HL-60/S4 (cell line): ENCODE measurements at regions not wholly inside any gene's neighbourhood (a gene's known extent, or its start where the extent isn't known, plus 50 kb on each side); places are given as distances from the start of the nearest gene placed in this dataset.
"Not testable (repeated sequence)": the region's sequence is repeated elsewhere in the genome, so short reads cannot be mapped to it uniquely, and the experiment has no call there.

Experiments used
- in situ Hi-C: fragments of 300-500 bp; cut with MboI; formaldehyde crosslinking; loops from 2 replicates; pipeline ENCODE4 v1.14.3; 2022; ENCODE audit warnings: low sequenced_read_pairs

DNA sequence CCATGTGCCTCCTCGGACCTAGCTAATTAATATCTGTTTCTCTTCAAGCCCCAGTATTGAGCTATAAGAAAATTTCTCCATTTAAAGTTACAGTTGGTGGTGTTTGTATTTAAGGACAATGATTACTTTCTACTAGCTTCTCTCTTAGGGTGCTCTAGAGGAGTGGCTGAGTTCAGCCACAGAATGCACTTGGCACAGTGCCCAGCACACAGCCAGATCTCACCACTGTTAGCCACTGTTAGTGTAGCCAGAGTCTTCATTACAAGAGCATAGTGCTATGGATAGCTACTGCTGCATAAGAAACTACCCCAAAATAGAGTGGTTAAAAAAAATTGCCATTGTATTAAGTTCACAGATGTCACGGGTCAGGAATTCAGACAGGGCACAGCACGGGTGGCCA, 421.3 kb downstream of the BCOR start:
- in situ Hi-C loops, result no loop called here

DNA sequence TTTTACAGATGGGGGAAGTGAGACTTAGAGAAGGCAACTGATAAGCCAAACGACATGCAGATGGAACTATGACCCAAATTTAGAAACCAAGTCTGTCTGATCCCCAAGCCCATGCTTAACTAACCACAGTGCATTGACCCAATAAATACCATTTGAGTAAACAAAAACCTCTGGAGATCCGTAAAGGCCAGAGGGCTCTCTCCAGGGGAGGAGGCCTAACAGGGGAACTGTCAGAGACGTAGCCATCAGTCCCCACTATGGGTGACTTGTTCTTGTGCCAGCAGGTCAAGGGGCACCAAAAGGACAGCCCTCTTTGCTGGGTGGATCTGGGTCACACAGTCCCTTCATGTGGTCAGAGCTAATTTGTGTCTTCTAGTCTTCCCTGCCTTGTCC, 420.2 kb downstream of the BCOR start:
- in situ Hi-C loops, result no loop called here

DNA sequence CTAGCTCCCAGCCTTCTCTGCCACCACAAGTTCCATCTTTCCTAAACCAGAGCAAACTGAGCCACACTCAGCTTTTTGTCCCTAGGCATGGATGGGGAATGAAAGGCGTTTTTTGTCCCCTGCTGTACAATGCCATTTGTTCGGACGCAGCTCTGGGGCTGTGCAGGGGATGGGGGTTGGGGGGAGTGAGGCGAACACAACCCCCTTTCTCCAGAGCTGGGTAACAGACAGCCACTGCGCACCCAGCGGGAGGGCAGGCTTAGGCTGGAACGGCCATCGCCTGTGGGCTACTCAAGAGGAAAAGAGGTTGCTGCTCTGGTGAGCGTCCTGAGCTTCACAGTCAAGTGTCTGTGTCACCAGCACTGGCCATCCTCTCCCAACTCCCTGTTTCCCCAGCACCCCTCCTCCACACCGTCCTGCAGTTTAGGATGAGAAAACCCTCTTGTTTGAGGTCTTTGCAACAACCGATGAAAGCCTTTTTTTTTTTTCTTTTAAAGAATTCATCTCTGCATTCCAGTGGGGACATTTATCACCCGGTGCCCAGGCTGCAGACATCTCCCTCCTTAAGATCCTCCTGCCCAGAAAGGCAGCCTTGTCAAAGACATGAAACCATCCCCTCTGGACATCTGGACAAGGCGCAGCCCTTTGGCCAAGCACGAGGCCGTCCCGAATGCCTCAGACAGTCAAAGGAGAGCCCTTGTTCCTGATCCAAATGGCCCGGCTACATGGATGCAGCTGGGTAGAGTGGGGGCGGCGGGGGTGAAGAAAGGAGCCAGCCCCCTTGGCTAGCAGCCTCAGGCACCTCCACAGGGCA, 419.6 kb downstream of the BCOR start:
- in situ Hi-C loops, result no loop called here

DNA sequence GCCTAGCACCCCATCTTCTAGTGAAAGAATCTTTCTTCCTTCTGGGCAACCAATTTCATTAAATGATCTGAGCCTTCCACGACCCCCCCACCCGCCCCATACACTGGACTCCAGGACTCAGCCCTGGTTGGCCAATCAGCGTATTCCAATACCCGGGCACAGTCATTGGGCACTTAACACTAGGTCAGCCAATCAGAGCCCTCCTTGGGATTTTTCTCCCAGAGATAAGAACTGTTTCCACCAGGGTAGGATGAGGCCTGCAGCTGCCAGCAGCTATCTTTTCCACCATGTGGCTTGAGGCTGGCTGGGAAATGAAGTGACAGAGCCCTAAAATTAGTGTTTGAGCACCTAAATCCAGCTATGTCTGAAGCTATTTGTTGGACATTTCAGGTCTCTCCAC, 418.8 kb downstream of the BCOR start:
- in situ Hi-C loops, result no loop called here

DNA sequence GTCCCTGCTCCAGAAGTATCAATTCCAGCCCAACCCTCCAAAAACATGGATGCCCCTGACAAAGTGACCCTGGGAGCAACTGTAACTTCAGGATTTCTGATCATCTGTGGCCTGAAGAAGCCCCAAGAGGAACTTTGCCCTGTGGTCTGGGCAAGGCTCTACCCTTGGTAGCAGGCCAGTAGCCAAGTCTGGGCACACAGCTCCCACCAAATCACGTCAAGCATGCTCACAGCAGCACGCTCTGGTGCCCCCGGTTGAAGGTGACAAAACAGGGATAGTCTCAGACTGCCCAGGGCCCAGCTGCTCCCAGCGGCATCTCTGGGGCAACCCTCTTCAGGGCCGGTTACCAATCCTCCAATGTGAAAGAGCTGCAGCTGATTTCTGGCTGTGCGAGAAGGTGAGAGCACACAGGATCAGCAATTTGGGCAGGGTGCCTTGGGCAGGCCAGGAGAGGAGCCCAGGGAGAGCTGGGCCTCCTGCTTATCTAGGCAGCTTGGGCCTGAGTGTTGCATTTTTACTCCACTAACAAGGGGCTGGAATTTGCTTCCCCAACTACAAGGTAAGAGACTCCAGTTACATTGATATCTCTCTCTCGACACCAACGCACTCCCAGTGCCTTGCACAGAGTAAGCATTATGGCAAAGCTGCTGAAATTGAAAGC, 418.1 kb downstream of the BCOR start:
- in situ Hi-C loops, result no loop called here

DNA sequence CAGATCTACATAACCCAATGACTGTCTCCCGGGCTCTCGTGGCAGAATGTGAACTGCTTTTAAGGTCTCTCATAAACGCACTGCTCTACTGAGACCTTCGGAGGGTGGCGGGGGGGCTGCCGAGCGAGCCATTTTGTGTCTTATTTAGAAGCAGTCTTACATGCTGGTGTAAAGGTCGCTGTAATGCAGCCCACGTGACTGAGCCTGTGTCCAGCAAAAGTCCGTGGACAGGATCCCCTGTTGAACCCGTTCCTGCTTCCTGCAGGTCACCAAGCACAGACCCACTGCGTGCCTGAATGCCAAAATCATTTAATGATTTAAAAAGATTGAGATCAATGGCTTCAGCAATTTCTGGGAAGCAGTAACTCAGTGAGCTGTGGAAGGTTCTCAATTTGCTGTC, 415.9 kb downstream of the BCOR start:
- in situ Hi-C loops, result no loop called here

DNA sequence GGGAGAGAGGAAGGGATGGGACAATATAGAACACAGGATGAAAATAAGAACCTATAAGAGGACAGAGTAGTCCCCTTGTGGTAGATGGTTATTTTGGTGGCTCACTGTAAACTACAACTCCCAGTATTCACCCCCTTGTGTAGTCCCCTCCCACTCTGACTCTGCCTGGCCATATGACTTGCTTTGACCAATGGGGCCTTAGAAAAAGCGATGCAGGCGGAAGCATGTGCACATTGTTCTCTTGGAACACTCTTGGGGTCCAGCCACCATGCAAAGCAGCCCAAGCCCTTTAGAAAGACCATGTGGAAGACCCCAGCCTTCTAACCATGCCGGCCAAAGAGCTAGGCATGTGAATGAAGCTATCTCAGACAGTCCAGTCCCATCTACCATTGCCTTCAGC, 415.0 kb downstream of the BCOR start:
- in situ Hi-C loops, result no loop called here

DNA sequence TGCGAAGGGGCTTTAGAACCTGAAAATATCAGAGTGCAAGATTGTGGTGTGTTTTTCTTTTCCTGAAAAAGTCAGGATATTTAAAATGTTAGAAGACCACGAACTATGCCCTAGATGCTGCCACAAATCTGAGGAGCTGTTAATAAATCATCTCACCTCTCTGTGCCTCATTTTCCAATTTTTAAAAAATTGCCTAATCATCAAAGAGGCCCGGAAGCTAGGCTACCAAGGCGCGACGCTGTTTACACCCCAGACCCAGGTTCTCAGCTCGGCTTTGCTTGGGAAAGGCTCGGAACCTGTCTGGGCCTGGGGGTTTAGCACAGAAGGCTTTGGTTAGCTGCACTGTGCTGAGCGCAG, 409.6 kb downstream of the BCOR start:
- in situ Hi-C loops, result no loop called here

DNA sequence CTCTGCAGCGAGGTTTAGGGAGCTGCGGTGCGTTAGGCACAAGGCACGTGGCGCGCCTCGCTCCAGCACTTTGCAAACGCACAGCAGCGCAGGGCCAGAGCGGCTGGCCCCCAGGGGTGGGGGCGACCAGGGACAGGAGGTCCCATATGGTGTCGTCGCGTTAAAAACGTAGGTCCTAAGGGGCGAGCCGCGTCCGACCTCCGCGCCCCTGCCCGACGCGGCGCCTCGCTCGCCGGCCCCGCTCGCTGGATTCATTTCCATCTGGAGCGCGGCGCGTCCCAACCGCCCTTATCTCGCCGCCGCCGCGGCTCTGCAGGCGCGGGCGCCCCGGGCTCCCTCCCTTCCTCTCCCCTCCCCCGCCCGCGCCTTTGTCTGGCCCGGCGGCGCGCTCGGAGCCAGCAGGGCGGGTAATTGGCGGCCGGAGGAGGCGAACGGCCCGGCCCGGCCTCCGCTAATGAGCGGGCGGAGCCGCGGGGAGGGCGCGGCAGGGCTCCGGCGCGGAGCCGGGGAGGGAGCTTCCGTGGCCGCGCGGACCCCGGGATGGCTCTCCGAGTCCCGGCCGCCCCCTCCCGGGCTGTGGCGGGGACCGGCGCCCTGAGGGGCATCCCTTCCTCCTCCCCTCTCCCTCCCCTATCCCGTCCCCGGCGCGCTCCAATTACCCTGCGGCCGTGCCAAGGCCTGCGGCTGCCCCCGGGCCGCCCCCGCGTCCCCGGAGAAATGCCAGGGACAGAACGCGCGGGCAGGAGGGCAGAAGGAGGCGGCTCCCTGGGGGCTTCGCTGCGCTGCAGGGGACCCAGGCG, 409.0 kb downstream of the BCOR start:
- in situ Hi-C loops, result no loop called here

DNA sequence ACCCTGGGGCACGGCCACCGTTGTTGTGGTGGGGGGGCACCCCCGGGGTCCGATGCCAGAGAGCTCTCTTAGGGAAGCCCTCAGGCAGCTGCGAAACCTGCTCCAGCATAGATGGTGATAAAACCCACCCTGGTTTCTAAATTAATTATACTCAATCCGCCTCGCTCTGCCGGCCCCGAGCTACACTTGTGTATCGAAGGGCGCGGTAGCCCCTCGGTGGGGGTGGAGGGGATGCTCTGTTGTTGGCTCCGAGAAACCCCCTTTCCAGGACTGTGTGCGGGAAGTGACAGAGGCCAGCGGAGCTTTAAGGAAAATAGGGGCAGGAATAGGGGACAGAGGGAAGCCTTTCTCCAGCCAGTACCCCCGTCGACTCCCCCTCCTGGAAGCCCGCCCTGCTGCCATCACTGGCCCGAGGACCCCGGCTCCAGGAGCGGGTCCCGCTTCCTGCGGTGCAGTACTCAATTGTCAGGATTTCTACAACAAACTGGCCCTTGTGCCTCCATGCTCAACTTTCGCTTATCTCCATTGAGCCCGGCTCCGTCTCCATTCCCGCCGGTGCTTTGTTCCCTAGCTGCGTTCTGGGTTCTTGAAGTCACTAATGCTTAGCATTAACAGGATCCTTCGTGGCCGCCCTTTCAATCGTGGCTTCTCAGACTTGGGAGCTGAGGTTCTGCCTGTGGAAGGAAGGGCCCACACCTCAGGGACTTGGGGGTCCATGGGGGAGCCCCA, 408.2 kb downstream of the BCOR start:
- in situ Hi-C loops, result no loop called here

DNA sequence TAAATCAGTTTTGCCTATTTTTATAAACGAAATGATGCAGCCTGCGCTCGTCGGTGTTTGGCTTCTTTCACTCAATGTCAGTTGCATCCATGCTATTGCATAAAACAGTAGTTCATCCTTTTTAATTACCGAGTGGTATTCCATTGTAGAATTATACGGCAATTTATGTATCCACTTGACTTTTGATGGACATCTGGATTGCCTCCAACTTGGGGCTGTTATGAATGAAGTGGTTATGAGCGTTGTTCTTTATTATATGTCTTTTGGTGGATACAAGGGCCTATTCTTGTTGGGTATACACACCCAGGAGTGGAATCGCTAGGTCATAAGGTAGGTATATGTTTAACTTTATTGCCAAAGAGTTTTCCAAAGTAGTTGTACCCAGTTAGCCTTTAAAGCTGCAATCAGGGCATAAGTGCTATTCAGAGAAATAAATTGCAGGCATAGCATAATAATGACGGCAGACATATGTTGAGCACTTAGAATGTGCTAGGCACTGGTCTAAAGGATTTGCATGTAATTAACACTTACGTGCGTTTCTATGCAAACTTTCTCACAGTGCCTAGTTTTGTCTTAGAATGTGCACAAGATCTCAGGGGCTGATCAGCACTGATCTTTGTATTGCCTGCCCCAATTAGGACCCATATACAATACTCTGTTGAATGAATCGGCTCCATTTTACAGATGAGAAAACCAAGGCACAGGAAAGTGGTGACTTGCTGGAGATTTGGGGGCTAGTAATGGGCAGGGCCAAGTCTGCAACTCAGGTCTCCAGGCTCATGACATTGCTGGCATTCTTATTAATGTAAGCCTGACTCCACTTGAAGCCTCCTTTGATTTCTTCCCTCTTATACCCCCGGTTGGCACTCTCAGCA, 407.0 kb downstream of the BCOR start:
- in situ Hi-C loops, result no loop called here

DNA sequence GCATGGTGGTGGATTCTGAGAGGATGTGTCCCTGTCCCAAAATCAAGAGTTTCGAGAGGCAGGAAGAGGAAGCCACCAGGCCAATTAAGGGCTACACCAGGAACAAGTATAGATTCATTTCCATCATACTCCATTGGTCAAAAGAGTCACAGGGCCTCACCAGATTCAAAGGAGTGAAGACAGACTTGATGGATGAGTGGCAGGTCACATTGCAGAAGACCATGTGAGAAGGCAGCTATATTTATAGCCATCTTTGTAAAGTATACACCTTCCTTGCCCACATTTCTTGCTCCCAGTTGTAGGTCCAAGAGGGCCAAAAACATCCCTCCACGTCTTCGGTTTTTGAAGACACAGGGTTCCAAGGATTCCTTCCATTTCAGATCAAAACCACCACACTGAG, 406.0 kb downstream of the BCOR start:
- in situ Hi-C loops, result no loop called here

DNA sequence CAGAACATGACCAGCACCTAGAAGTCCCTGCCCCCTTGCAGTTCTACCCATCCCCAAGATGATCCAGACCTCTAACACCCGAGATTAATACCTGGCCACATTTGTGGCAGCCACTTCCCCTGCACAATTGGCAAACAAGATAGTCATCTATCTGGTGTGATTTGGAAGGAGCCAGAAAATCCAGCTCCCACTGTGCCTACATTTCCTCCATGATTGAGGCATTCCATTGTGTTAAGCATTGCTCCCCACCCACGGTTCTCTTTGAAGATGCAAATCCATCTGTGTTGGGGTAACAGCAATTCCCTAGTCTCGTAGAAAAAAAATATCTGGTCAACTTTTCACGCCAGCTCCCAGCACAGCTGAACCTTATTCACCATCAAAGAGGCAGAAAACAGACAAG, 405.0 kb downstream of the BCOR start:
- in situ Hi-C loops, result no loop called here

DNA sequence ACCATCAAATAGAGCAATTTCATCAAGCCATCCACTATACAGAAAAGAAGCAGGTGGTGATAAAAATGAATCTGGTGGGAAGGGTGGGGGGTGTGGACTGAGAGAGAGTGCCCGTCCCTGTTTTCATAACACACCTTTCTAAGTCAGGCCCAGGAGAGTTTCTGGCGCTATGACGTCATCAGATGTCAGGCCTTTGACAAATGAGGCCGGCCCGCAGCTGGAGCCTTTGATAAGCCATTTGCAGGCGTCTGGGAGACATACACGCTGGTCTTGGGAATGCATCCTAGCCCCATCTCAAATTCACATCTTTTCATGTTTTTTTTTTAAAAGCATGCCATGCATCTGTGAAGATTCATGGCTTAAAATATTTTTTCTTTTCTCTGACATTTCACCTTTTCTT, 404.5 kb downstream of the BCOR start:
- in situ Hi-C loops, result no loop called here

DNA sequence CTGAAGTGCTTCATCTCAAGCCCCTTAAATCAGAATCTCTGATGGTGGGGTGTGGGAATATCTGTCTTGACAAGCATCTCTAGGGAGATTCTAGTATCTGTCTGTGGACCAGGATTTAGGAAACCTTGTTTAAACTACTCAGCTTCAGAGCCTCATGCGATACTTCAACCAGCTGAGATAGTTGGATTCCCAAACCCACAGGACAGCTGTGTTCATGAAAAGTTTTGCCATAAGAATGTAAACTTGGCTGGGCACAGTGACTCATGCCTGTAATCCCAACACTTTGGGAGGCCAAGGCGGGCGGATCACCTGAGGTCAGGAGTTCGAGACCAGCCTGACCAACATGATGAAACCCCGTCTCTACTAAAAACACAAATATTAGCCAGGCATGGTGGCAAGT, 395.1 kb downstream of the BCOR start:
- in situ Hi-C loops, result not testable (repeated sequence)

DNA sequence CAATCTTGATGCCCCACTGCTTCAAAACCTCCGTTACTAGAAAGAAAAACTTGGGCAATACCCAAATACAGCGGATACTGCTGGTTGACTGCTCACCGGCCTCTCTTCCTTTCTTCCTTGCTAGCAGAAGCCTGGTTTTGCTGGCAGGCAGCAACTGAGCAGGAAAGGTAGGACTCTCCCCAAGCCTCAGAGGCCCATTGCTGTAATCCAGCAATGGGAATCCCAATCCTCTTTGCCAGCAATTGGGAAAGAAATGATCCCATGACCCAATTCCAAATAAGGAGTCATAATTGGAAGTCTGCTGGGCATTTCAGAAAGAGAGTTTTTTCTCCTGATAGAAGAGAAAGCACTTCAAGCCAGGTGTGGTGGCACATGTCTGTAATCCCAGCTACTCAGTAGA, 394.5 kb downstream of the BCOR start:
- in situ Hi-C loops, result no loop called here

DNA sequence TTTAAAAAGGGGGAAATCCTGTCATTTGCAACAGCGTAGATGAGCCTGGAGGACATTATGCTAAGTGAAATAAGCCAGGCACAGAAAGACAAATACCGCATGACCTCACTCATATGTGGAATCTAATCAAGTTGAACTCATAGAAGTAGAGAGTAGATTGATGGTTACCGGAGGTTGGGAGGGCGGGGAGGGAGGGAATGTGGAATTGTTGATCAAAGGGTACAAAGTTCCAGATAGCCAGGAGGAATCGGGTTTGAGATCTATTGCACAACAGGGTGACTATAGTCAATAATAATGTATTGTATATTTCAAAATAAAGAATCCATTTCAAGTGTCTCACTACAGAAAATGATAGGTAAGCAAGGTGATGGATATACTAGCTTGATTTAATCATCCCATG, 393.2 kb downstream of the BCOR start:
- in situ Hi-C loops, result no loop called here

DNA sequence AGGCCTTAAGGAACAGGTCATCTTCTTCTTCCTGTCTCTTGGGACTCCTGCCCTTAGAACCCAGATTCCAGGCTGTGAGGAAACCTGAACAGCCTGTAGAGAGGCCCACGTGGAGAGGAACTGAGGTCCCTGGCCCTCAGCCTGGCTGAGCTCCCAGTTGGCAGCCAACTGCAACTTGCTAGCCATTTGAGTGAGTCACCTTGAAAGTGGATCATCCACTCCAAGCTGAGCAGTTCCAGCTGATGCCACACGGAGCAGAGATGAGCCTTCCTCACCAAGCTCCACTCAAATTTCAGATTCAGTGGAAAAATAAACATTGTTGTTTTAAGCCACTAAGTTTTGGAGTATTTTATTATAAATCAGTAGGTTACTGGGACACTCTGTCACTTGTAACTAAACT, 392.5 kb downstream of the BCOR start:
- in situ Hi-C loops, result no loop called here

DNA sequence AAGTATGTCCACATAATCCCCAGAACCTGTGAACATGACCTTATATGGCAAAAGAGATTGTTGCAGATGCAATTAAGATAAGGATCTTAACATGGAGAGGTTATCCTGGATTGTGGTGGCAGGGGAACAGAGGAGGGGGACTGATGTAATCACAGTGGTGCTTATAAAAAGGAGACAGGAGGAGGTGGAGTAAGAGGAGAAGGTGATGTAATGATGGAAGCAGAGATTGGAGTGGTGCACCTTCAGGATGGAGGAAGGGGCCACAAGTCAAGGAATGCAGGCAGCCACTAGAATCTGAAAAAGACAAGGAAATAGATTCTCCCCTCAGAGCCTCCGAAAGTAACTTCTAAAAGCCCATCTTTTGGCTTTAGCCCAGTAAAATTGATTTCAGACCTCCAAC, 388.4 kb downstream of the BCOR start:
- in situ Hi-C loops, result no loop called here

DNA sequence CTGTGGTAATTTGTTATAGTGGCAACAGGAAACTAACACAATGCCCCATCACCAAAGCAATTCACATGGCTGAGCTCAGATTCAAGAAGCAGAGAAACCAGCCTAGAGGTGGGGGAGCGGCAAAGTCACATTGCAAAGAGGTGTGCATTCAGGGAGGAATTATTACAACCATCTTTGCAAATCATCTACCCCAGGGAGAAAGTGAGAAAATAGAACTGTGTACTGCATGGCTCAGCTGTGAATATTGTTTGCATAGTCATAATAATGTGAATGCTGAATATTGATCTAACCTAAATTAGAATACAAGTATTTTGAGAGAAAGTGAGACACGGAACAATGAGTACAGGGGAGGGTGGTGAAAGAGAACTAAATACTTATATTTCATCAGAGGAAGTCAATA, 387.9 kb downstream of the BCOR start:
- in situ Hi-C loops, result no loop called here
